NCI-H748 (cell line): ENCODE measurements at regions not wholly inside any gene's neighbourhood (a gene's known extent, or its start where the extent isn't known, plus 50 kb on each side); places are given as distances from the start of the nearest gene placed in this dataset.

Source experiments
- DNase-seq: peaks from one replicate; lab custom pipeline; 2025; ENCODE audit not compliant: unreplicated experiment; lab: John Stamatoyannopoulos, UW

- no peak for DNase-seq
These were observed 374.2 kb upstream of the ID2 start for GRCh38 chr2:8307606-8308180.

- no peak for DNase-seq
These were observed 372.7 kb upstream of the ID2 start for GRCh38 chr2:8309131-8309530.

GRCh38 chr2:8310557-8311455 is 371.1 kb upstream of the ID2 start:
- no peak for DNase-seq

GRCh38 chr2:8312221-8312620 is 369.6 kb upstream of the ID2 start:
- DNase-seq, result peak; percentile 94

- peak; percentile 93 for DNase-seq
These were observed 368.7 kb upstream of the ID2 start for GRCh38 chr2:8312861-8313830.

- DNase-seq, result peak; percentile 25
These were observed 367.8 kb upstream of the ID2 start for GRCh38 chr2:8314063-8314462.

- peak; percentile 23 for DNase-seq
These were observed 366.2 kb upstream of the ID2 start for GRCh38 chr2:8315531-8316165.

- DNase-seq, result no peak
These were observed 365.5 kb upstream of the ID2 start for GRCh38 chr2:8316356-8316755.

- no peak for DNase-seq
These were observed 364.4 kb upstream of the ID2 start for GRCh38 chr2:8317418-8317817.

- DNase-seq, result no peak
These were observed 362.6 kb upstream of the ID2 start for GRCh38 chr2:8319219-8319618.

GRCh38 chr2:8320311-8321066 is 361.4 kb upstream of the ID2 start:
- no peak for DNase-seq

- peak; percentile 41 for DNase-seq
These were observed 359.2 kb upstream of the ID2 start for GRCh38 chr2:8322634-8323033.

- DNase-seq, result peak; percentile 92
These were observed 357.5 kb upstream of the ID2 start for GRCh38 chr2:8324164-8324856.

GRCh38 chr2:8324901-8325300 is 357.0 kb upstream of the ID2 start:
- DNase-seq, result no peak

GRCh38 chr2:8327371-8328100 is 354.3 kb upstream of the ID2 start:
- no peak for DNase-seq

GRCh38 chr2:8328217-8328616 is 353.6 kb upstream of the ID2 start:
- no peak for DNase-seq

GRCh38 chr2:8329660-8330622 is 351.9 kb upstream of the ID2 start:
- DNase-seq, result peak; percentile 36

- DNase-seq, result no peak
These were observed 350.8 kb upstream of the ID2 start for GRCh38 chr2:8331068-8331467.
